ENCODE measurements at regions not wholly inside any gene's neighbourhood (a gene's known extent, or its start where the extent isn't known, plus 50 kb on each side); places are given as distances from the start of the nearest gene placed in this dataset.

- H3K9ac ChIP-seq (replicated peaks in 1 of 4; ENCODE audit: extremely low read depth in 1 of 4, low read depth in 3 of 4, low read length in 3 of 4): no peak overlapping the region
- no peaks in the 10 kb centered on the region for H3K9me3 ChIP-seq (ENCODE audit: insufficient read depth in 2 of 2, low read depth in 1 of 2, low read length in 1 of 2)
- H3K23ac ChIP-seq (ENCODE audit: insufficient read length): no peak overlapping the region
- H3K27ac ChIP-seq (ENCODE audit: low read depth, low read length): no peak overlapping the region
- H3K36me3 ChIP-seq (ENCODE audit: control insufficient read depth in 2 of 4, insufficient read depth in 4 of 4, low read length in 3 of 4): no peaks in the 10 kb centered on the region
- H4K91ac ChIP-seq (replicated peaks; ENCODE audit: insufficient read length, low read length): no peak overlapping the region
- CTCF ChIA-PET (ENCODE audit: partially characterized antibody): no interaction called here
- H3K4ac ChIP-seq (replicated peaks; ENCODE audit: insufficient read length, low read depth, low read length): no peak overlapping the region
- H4K20me1 ChIP-seq (replicated peaks in 1 of 2; ENCODE audit: control insufficient read depth in 1 of 2, insufficient read depth in 2 of 2, low read length in 2 of 2): no peaks in the 10 kb centered on the region
- 80% methylated on average over 2 of the region's 2 CpGs; no CpG with 5 or more reads in 1 of the 2 experiments for WGBS, 2 experiments (ENCODE audit: extremely low coverage in 1 of 2, insufficient coverage in 1 of 2, insufficient read length in 1 of 2, insufficient replicate concordance in 2 of 2, low coverage in 1 of 2, low lambda C conversion rate in 2 of 2, missing lambda C conversion rate in 1 of 2)
- no peak overlapping the region; a peak in 1 of 4 replicates for H3K4me2 ChIP-seq (ENCODE audit: insufficient read depth in 1 of 2, low read depth in 2 of 2, low read length in 2 of 2)
- no peak overlapping the region for H2BK120ac ChIP-seq (replicated peaks; ENCODE audit: low read depth, low read length)
- H2AFZ ChIP-seq (ENCODE audit: low read length): peak overlapping the region; percentile 29; the same call in 1 of the 2 replicates
- no peaks in the 10 kb centered on the region for H3K79me2 ChIP-seq (ENCODE audit: control insufficient read depth in 1 of 2, insufficient read depth in 2 of 2, low read length in 2 of 2)
- H4K8ac ChIP-seq (ENCODE audit: extremely low read depth, insufficient read depth, low read length): no peak overlapping the region
- no peak overlapping the region for H2BK12ac ChIP-seq (ENCODE audit: low read depth, low read length)
- no peak overlapping the region for H3K56ac ChIP-seq (replicated peaks; ENCODE audit: insufficient read length, low read depth, low read length)
- H2BK5ac ChIP-seq (ENCODE audit: low read depth, low read length): no peak overlapping the region
- no peak overlapping the region for H2AK5ac ChIP-seq (ENCODE audit: low read depth, low read length)
- H3K18ac ChIP-seq (ENCODE audit: extremely low read depth, low read length): no peak overlapping the region
- H2BK20ac ChIP-seq (ENCODE audit: low read length): no peak overlapping the region
- no peaks in the 10 kb centered on the region for H3K27me3 ChIP-seq (replicated peaks in 1 of 4; ENCODE audit: control insufficient read depth in 3 of 4, extremely low read depth in 1 of 4, insufficient read depth in 3 of 4, low read length in 3 of 4)
- no peaks in the 10 kb centered on the region; a peak in 1 of 7 replicates for H3K4me1 ChIP-seq (replicated peaks in 1 of 4; ENCODE audit: control insufficient read depth in 3 of 4, insufficient read depth in 4 of 4, low read length in 3 of 4)
- no peaks in the 10 kb centered on the region for H3K79me1 ChIP-seq (ENCODE audit: low read depth, low read length)
- no peak overlapping the region for H4K5ac ChIP-seq (ENCODE audit: insufficient read length, low read depth, low read length)
- no peak overlapping the region for H3K4me3 ChIP-seq (ENCODE audit: extremely low read depth in 1 of 4, insufficient read depth in 2 of 4, low read depth in 3 of 4, low read length in 4 of 4)
- DNase-seq (ENCODE audit: low read depth in 1 of 2, low spot score in 2 of 2) (no peak), FAIRE-seq (no peak)
- H3K14ac ChIP-seq (ENCODE audit: insufficient read length): no peak overlapping the region
- POLR2A ChIA-PET (ENCODE audit: partially characterized antibody): no interaction called here
- no peak overlapping the region for H2BK15ac ChIP-seq (ENCODE audit: low read length)
- no peaks in the 10 kb centered on the region; the same call in 1 of the 2 replicates for H3K23me2 ChIP-seq (ENCODE audit: low read depth, low read length)
- TF ChIP-seq HDAC2 (IDR thresholded peaks at IDR 0.05; ENCODE audit: borderline replicate concordance in 1 of 2, low read depth in 2 of 2, low read length in 2 of 2) (no peak), ATF2 (IDR thresholded peaks at IDR 0.05; ENCODE audit: low read length) (no peak)
These were observed 66.5 kb upstream of the FNDC3B start for GRCh38 chr3:171972871-171973348.

Measured in H1 (cell line).